Adipose tissue (tissue), 3 donors: ENCODE measurements at regions not wholly inside any gene's neighbourhood (a gene's known extent, or its start where the extent isn't known, plus 50 kb on each side); places are given as distances from the start of the nearest gene placed in this dataset.

Experiments used
- H3K27ac ChIP-seq: one replicate; pipeline ENCODE4 v1.5.1; 2013; ENCODE audit warnings: low read depth, low read length
- WGBS, 3 donors: extraction: QIAGEN DNeasy Blood & Tissue Kit; methylation state at CpG; one replicate each; pipeline ENCODE4 v1.1.7; 2013; 5-methylcytosine and 5-hydroxymethylcytosine counted together
- donor health status: healthy with polysubstance abuse.
- donor health status: Bipolar disorder and iron deficiency.
- donor health status: healthy.

- 41 to 73% (median 66%) methylated on average over 8 of the region's 8 CpGs for WGBS, 3 donors
- H3K27ac ChIP-seq = no peak overlapping the region
These were observed 103.7 kb upstream of the NUDT4 start for GRCh38 chr12:93273834-93274564.

DNA sequence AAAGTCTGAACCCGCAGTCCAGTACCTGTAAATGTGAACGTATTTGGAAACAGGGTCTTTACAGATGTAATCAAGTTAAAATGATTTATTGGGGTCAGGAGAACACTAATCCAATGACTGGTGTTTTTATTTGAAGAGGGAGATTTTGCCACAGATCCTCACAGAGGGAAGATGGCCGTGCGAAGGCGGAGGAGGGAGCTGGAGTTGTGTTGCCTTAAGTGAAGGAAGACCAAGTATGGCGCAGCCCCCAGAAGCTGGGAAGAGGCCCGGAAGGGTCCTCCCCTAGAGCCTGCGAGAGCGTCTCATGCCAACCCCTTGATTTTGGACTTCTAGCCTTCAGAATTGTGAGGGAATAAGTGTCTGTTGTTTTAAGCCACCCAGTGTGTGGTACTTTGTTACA, 102.8 kb upstream of the NUDT4 start:
- WGBS, 3 donors = 87 to 94% (median 90%) methylated on average over 9 of the region's 9 CpGs
- no peak overlapping the region for H3K27ac ChIP-seq

- WGBS, 3 donors = 89 to 97% (median 95%) methylated on average over 7 of the region's 7 CpGs
- no peak overlapping the region for H3K27ac ChIP-seq
These were observed 102.1 kb upstream of the NUDT4 start for GRCh38 chr12:93275589-93275988.

- 57 to 70% (median 59%) methylated on average over 2 of the region's 2 CpGs for WGBS, 3 donors
- H3K27ac ChIP-seq = no peak overlapping the region
These were observed 97.9 kb upstream of the NUDT4 start for GRCh38 chr12:93279565-93280412.

DNA sequence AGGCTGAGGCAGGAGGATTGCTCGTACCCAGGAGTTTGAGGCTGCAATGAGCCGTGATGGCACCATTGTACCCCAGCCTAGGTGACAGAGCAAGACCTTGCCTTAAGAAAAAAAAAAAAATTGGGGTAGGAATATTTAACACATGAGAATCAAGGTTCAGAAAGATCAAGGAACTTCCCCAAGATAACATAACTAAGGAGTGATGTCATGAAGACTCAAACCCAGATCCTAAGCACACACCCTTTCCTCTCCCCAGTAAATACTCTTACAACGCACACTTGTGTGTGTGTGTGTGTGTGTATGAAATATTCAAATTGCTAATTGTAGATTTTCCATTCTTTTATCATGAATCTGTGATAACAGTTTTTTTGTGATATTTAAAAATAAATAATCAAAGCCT, 90.6 kb upstream of the NUDT4 start:
- WGBS, 3 donors = 86 to 87% (median 87%) methylated on average over 3 of the region's 3 CpGs
- H3K27ac ChIP-seq = no peak overlapping the region

GRCh38 chr12:93288626-93289025, 89.1 kb upstream of the NUDT4 start:
- no peak overlapping the region for H3K27ac ChIP-seq

DNA sequence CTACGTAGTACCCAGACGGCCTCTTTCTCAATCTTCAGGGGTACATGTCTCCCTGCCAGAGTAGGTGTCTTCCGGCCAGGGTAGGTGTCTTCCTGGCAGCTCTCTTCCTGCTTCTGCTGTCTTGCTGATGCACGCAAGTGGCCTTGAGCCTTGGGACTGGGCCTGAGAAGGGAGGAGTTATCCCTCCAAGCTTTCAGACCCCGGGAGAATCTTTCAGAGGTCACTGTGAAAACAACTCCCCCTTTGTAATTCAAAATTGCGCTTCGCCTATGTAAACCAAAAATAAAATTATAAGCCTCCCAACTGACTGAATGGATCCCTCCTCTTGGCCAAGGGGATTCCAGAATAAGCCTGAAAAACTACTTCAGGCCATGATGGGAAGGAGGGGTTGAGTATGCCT, 87.3 kb upstream of the NUDT4 start:
- no peak overlapping the region for H3K27ac ChIP-seq
- 73 to 79% (median 77%) methylated on average over 7 of the region's 7 CpGs for WGBS, 3 donors

GRCh38 chr12:93292213-93292612, 85.5 kb upstream of the NUDT4 start:
- 92 to 97% (median 95%) methylated on average over 6 of the region's 6 CpGs for WGBS, 3 donors
- no peak overlapping the region for H3K27ac ChIP-seq

GRCh38 chr12:93292731-93293566, 84.8 kb upstream of the NUDT4 start:
- WGBS, 3 donors = 58 to 85% (median 81%) methylated on average over 6 of the region's 6 CpGs
- H3K27ac ChIP-seq = no peak overlapping the region

GRCh38 chr12:93297032-93297431, 80.7 kb upstream of the NUDT4 start:
- 73 to 80% (median 79%) methylated on average over 3 of the region's 3 CpGs for WGBS, 3 donors
- H3K27ac ChIP-seq = no peak overlapping the region

DNA sequence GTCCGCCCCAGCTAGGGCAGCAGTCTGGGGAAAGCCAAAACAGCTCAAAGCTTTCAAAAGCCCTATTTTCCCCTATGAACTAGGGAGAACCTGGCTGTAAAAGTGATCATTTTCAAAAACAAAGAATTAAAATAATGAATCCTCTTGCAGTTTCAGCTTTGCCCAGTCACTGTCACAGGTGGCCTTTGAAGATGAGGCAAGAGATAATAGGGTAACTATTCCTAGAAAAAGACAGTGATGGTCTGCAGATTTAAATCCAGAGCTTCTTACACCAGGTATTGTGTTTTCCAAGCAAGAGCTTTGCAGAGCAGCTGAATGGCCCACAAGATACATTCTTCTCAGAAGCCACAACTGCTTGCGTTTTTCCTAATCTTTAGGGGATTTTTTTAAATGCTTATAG, 80.2 kb upstream of the NUDT4 start:
- WGBS, 3 donors = 82 to 92% (median 90%) methylated on average over 2 of the region's 2 CpGs
- no peak overlapping the region for H3K27ac ChIP-seq

DNA sequence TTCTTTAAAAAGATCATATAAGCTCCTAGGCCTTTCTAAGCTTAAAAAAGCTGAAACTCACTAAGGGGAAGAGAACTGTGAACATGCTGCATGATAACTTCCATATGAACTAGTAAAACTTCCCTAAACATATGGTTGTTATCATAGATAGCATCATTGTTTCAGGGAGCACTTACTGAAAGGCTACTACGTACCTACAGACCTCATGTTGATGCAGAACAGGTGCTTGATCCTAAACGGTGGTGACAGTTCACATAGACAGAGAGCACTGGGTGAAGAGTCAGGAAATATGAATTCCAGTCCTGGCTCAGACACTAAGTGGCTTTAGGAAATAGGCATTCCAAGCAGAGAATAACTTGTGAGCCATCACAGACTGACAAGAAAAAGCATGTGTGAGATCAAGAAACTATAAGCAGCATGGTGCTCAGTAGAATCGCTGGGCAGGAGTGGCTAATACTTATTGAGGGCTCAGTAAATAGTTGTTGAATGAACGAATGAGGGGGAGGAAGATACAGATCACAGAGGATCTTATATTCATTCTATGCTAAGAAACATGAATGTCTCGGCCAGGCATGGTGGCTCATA, 78.4 kb upstream of the NUDT4 start:
- WGBS, 3 donors = 71 to 75% (median 75%) methylated on average over 5 of the region's 5 CpGs
- no peak overlapping the region for H3K27ac ChIP-seq

- no peak overlapping the region for H3K27ac ChIP-seq
- 35 to 56% (median 54%) methylated on average over 2 of the region's 2 CpGs for WGBS, 3 donors
These were observed 77.1 kb upstream of the NUDT4 start for GRCh38 chr12:93300611-93301021.

GRCh38 chr12:93302331-93303229, 75.1 kb upstream of the NUDT4 start:
- 59 to 68% (median 62%) methylated on average over 5 of the region's 5 CpGs for WGBS, 3 donors
- H3K27ac ChIP-seq = no peak overlapping the region

- no peak overlapping the region for H3K27ac ChIP-seq
These were observed 71.1 kb upstream of the NUDT4 start for GRCh38 chr12:93306636-93307035.

DNA sequence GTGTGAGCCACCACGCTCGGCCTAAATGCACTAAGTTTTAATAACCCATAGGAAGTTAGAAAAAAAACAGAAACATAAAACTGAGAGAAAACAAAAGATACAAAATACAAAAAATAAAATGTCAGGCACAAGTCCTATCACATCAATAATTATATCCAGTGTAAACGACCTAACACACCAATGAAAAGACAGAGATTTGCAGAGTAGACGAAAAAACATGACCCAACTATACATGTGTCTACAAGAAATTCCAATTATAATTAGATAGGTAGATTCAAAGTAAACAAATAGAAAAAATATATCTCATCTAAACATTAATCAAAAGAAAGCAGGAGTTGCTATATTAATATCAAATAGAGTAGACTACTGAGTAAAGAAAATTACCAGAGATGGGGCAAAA, 69.4 kb upstream of the NUDT4 start:
- H3K27ac ChIP-seq = no peak overlapping the region
- 87 to 94% (median 90%) methylated on average over 4 of the region's 4 CpGs for WGBS, 3 donors

- WGBS, 3 donors = 89 to 95% (median 94%) methylated on average over 2 of the region's 2 CpGs
- H3K27ac ChIP-seq = no peak overlapping the region
These were observed 65.9 kb upstream of the NUDT4 start for GRCh38 chr12:93311827-93312226.

GRCh38 chr12:93314177-93314497, 63.6 kb upstream of the NUDT4 start:
- 86 to 90% (median 87%) methylated on average over 4 of the region's 4 CpGs for WGBS, 3 donors
- H3K27ac ChIP-seq = no peak overlapping the region
